HG02852 (cell line): ENCODE measurements at regions not wholly inside any gene's neighbourhood (a gene's known extent, or its start where the extent isn't known, plus 50 kb on each side); places are given as distances from the start of the nearest gene placed in this dataset.
"Not testable (repeated sequence)": the region's sequence is repeated elsewhere in the genome, so short reads cannot be mapped to it uniquely, and the experiment has no call there.

Experiments
- ATAC-seq: cut with Tn5 transposase; IDR thresholded peaks from one replicate; pipeline ENCODE4 v1.9.1; 2021; ENCODE audit warnings: mild to moderate bottlenecking, moderate library complexity; ENCODE audit not compliant: unreplicated experiment

DNA sequence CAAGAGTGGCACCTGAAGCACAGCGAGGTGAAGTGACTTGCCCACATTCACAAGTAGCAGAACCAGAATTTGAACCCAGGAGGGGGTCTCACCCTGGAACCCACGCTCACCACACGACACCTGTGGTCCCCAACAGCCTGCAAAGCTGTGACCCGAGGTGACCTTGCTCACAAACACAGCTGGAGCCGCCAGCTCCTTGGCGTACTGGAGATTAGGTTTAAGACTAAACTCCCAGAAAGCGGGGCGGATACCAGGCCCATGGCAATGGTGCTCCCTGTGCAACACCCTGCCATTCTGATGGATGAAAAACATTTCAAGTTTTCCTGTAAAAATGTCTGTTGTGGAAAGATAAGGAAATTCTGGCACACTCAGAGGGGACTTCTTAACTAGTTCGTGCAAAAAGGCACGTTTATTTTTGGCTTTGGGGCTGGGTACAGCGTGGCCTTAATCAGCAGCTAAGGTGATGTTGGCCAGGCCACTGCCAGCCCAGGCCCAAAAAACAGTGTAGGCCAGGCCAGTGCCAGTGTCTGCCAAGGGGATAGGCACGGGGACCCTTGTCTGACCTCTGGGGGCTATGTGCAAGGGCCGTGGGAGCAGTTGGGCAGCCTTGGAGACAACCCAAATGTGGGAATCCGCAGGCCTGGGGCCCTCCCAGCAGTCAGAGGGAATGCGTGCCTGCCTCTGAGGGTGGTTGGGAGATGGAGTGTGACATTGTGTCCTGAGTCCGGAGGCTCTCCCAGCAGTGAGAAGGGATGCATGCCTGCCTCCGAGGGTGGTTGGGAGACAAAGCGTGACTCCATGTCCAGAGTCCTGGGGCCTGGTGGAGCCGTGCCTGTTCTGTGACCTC lies 185.0 kb upstream of the HS6ST1 start:
- no peak for ATAC-seq

DNA sequence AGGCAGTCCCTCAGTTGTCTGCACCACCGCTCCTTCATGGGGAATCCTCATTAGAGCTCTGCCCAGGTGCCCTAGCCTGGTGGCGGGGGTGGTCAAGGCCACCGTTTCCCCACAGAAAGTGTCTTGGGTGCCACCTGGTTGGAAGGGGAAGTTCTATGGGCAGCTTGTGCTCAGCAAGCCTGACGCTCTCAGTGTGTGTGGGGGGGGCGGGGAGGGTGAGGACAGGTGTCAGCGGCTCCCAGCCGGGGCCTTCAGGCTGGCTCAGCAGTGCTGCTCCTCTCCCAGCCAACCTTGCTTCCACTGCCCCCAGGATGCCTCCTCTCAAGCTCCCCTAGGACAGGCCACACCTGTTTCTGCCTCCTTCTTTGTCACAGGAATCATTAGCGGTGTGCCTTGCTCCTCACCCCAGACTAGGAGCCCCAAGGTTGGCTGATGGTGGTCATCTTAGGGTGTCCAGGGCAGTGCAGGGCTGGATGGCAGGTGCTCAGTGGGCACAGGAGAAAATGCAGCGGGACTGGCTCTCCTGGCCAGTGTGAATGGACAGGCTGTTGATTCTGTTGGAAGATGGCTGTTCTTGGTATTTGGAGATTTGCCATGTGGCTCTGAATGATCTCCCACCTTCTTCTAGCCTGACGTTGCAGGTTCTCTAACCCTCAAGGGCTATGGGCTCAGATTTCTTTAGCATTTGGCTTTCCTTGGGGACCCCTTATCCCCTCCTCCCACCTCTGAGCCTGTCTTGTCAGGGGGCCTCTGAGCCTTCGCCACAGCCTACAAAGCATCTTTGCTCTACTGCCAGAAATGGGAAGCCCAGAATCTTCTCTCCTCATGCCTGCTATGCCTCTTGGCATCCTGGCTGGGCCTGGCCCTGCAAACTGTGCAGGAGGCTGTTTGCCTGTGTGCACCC lies 185.8 kb upstream of the HS6ST1 start:
- ATAC-seq = no peak

DNA sequence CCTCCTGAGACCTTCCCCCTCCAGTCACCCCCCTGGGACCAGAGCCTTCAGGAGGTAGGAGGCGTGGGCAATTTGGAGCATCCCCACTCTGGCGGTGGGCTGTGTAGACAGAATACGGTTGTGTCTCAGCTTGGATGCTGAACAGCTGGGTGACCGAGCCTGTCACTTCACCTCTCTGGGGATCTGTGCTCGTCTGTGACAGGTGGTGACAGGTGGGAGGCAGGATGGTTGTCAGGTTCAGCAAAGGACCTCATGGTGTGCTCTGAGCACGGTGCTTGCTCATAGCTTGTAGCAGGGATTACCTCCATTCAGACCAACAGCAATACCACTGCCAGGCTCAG lies 186.5 kb upstream of the HS6ST1 start:
- no peak for ATAC-seq

DNA sequence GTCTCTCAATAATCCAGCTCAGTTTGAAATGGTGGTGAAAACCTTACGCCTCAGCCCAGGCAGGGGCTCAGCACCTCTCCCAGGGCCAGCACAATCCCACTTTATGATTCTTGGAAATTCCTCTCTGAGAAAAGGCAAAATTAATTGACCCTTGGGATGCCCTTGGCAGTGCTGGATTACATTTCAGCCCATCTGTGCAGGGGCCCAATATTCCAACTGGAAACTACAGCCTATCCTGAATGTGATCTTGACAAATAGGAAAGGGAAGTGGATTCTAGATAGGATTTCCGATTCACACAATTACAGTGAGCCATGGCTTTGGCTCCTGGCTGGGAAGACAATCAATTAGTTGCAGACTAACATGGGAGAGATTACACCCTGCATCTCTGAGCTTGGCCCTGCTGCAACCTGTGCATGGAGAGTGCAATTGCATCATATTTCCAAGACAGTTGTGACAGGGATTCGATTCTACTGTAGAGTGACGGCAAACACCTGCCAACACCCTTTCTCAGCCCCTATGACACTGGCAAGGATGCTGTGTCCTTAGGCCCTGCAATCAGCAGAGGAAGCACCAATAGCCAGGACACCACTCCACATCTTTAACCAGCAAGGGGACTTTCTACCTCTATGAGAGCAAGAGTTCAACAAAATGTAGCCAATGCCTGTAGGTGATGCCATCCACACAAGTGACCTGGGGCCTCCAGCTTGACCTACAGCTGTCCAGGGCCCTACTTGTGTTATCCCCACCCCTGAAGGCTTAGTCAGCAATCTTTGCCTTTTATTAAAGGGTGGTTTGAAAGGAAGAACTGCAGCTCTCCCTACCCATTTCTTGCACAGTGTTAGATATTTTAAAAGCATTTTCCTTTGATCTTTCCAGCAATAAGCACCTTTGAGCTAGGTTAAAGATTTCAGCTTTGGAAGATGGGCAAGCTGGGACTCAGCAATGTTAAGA lies 187.2 kb upstream of the HS6ST1 start:
- ATAC-seq = no peak

DNA sequence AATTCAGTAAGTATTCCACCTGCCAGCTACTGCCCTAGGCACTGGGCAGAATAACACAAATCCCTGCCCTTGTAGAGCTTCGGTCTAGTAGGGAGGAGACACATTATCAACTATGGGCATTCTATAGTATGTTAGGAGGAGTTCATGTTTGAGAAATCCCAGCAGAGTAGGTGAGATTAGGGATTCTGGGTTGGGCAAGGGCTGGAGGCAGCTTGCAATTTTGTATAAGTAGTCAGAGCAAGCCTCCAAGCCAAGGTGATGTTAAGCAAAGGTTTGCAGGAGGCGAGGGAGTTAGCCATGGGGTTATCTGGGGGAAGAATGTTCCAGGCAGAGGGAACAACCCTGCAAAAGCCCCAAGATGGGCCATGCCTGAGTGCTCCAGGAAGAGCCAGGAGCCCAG lies 187.9 kb upstream of the HS6ST1 start:
- ATAC-seq = no peak

DNA sequence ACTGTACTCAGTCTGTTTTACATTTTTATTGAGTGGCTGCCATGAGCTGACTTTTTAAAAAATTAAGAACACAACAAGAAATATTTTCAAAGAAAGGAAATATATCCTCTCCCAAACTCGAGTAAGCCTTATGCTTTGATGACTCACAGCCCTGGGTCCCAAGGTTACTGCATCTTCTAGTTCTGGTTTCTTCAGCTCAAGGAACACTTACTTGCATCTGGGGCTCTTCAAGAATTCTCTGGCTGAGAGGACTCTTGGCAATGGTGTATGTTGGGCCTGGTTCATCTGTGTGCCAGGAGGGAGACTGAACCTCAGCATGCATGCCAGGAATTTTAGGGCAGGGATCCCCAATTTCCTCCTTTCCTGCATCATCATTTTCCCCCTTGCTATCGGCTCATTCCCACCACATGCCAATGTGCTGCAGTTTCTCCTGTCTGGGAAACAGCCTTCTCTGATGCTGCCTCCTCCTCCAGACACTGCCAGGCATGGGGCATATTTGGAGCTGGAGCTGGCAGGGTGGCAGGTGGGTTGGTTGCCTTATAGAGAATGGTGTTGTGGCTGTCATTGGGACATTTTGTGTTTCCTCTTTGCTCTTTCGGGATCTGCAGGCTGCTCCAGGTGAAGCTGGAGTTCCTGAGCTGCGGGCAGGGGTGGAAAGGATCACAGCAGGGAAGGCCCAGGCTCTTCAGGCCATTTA lies 192.2 kb upstream of the HS6ST1 start:
- no peak for ATAC-seq

DNA sequence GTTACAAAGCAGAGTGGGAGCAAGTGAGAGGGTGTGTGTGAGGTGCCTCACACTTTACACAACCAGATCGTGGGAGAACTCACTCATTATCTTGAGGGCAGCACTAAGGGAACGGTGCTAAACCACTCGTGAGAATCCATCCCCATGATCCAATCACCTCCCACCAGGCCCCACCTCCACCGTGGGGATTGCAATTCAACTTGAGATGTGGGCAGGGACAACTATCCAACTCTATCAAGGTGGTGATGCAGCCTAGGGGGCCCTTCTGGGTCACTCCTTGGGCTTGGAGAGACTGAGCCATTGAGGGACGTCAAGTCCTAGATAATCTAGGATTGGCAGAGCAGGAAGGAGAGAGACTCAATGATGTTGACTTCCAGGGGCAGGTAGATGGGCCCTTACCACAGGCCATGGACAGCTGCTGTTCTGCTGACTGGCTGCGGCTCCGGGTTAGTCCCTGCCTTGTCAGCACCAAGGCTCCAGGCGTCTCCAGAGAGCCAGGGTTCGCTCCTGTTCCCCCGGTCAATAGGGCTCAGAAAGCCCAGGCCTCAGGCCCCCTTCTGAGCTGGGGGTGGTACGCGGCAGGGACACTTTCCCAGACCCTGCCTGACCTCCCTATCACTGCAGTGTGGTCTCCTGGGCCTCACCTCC lies 193.2 kb upstream of the HS6ST1 start:
- no peak for ATAC-seq

DNA sequence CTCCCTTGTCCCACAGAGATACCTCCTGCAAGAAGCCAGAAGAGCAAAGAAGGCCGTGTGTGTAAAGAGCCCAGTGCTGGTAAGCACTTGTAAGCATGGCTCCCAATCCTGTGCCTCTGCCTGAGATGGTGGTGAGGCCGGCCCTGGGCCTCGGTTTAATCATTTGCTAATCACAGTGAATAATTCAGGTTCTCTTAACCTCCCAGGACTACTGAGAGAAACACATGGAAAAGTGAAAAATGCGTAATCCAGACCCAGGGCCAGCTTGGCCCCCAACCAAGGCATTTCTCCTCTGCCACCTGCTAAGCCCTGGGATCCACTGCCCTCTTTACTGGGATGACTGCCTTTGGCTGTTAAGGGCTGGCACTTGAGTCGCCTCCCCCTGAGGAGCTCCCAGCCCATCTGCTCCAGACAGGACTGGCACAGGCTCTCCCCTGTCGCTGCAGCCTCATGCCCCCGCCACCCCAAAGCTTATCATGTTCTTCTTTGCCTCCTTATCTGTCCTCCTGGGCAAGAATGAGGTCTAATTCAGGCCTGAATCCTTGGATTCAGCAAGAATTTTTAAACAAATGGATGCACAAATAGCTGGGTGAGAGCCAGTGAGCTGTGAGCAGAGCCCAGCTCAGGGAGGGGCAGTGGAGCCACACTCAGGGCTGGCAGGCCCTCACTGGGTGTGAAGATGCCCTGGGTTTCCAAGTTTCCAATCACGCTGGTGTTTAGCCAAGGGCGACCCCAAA lies 193.9 kb upstream of the HS6ST1 start:
- ATAC-seq = no peak

DNA sequence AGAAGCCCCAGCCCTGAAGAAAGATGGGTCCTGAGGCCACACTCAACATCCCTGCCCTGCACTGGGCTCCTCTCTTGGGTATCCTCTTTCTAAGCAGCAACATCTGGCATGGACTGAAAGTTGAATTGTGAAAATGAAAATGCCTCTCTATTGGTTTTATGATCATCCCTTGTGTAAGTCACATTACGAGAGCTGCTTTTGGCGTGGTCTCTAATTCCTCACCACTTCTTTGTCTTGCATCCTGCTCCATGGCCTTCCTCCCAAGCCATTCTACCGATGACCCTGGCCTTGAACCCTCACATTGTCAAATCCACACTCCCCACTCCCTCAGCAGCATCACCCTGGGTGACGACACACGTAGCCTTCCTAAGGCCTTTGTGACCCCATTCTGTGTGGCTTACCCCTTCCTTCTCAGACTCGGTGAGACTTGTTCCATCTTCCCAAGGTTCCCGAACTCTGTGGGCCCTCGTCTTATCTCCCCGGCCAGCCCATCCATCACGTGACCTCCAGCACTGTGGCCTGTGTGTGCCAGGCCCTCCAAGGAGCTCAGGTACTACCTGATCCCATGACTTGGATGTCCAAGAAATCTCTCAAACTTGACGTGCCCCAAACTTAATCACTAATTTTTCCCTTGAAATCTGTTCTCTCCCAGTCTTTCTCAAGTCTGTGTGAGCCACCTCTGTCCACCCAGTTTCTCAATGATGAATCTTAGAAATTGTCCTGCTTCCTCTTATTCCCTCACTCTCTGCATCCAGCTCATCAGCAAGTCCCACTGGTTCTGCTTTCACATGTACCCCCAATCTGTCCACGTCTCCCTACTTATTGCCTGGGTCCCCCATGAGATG lies 194.7 kb upstream of the HS6ST1 start:
- no peak for ATAC-seq

DNA sequence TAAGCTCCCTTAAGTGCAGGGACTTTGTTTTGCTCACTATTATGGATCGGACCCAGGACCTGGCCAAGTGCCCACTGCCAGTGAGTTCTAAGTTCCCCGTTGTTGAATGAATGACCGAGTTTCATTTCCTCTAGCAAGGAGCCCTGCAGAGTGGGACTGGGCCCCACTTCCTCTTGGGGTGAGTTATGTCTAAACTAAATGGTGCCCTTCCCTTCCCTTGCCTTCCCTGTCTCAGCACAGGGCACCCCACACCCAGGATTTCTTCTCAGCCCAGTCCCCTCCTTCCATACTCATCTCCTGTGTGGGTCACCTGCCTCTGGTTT lies 195.3 kb upstream of the HS6ST1 start:
- no peak for ATAC-seq

DNA sequence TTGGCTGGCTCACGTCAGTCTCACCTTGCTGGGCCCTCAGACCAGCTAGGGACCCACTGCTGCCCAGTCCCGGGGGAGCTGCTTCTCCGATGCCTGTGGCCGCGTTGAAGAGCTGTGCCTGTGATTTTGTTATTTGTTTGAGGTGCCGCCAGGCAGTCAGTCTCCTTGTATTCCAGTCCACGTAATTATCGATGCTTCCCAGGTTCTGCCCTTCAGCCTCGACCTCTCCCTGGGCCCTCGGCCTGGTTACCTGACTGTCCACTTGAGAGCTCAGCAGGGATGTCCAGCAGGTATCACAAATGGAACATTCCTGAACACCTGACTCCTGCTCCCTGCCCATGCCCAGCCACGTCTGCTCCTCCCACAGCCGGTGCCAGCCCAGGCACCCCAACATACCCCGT lies 195.9 kb upstream of the HS6ST1 start:
- no peak for ATAC-seq

DNA sequence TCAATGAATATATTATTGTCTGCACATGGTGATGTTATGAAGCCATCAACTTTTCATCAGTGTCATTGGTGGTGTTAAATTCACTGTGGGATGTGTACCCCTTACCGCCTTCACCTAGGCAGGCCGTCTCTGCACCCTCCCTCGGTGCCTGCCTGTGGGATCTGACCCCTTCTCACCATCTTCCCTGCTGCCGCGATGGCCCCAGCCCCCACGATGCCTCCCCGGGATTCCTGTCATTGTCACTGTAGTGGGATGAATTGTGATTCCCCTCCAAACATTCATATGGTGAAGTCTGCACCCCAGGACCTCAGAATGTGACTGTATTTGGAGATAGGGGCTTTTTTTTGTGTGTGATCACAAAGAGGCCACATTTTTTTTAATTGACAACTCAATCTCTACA lies 198.3 kb upstream of the HS6ST1 start:
- ATAC-seq = no peak

DNA sequence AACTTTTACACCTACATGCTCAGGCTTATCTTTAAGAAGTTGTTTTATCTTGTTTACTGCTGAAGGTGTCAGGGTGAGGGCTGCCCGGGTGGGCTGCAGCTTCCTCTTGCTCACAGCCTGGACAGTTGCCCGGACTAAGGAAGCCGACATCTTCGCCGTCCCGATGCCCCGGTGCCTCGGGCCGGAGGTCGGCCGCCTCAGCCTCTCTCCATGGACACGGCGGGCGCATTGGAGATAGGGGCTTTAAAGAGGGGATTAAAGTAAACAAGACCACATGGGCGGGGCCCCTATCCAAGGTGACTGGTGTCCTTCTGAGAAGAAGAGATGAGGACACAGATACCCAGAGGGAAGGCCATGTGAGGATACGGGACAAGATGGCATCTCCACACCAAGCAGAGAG lies 200.4 kb upstream of the HS6ST1 start:
- ATAC-seq = not testable (repeated sequence)

DNA sequence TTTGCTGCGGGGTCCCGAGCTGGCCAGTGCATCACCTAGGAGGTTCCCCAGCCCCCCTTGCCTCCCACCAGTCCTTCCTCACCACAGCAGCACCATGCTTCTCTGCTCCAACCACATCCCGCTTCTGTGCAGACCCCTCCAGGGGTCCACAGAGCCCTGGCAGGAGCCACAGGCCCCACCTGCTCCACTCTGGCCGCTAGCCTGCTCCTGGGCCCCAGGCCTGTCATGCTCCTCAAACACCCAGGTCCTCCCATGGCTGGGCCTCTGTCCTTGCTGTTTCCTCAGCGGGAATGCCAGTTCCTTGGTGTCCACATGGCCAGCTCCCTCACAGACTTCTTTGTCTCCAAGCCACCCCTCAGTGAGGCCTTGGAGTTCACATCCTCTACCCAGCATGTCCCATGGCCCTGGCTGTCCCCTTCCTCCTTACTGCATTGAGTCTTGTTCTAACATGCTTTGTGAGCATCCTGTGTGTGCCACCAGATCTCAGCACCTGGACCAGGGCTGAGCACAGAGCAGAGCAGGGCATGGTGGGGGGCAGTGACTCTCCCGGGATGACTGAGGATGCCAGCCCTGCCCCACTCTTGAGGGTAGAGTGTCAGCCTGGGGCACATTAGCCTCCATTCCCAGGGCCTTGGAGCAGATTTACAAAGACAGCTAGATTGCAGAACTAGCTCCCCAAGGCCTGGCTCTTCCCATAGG lies 201.0 kb upstream of the HS6ST1 start:
- no peak for ATAC-seq

DNA sequence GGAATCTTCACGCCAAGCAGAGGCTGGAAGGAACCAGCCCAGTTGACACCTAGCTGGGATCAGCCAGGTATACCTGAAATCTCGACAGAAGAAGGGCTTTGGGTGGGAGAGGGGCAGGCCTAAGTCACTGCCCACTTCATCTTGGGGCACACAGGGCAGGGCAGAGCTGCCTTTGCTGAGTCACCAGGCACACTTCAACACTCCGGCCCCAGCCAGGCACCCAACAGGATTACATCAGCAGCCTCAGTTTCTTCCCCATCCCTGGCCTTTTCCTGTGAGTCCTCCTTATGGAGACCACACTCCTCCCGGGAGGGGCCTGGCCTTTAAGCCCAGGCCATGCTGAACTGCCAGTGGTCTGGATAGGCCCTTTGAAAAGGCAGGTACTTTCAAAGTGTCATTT lies 201.7 kb upstream of the HS6ST1 start:
- peak; percentile 9 for ATAC-seq

DNA sequence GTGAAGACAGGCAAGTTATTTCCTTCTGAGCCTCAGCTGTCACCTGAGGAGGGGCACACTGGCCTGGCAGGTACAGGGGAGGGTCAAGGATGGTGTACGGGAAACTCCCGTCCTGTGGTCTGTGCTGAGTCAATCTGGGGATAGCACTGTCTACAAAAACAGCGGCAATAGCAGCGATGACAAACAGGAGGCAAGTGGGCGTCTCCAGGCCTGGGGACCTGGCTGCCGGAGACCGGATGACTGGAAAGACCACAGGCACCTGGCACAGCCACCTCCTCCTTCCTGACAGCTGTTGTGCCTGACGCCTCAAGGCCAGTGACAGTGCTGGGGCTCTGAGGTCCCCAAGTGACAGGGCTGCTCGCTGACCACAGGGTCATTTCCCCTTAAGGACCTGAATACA lies 202.1 kb upstream of the HS6ST1 start:
- ATAC-seq = peak; percentile 89

DNA sequence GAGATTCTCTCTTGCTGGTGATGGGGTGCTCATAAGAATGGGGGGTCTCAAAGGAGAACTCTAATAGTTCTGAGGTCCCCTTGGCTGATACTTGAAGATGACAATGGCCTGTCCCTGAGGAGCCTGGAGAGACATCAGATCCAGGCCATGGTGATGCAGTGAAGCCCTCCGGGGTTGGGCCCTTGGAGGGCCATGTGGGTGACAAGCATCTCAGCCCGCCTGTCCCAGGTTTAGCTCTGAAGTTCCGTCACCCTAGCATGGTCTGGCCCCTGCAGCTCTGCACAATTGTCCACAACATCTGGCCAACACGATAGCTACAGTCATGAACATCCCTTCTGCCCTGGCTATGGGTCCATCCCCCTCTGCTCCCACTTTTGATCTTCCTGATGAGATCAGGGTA lies 202.8 kb upstream of the HS6ST1 start:
- ATAC-seq = no peak

DNA sequence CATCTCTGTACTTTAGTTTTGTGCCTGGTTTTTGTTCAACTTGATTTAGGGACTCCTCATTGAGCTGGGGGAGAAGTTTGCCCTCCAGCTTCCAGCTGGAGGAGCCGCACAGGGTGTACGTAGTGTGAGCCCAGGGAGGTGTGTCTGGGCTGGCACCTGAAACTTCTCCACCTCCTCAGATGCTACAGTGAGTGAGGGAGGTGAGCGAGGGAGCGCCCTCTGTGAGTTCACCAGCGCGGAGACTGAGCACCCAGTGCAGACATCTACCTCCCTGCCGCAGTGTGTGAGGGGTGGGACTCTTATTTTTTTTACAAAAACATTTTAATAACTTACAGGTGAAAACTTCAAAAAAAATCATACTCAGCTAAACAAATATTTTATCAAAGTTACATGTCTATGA lies 204.2 kb upstream of the HS6ST1 start:
- no peak for ATAC-seq
